MCF 10A (cell line): ENCODE measurements at regions not wholly inside any gene's neighbourhood (a gene's known extent, or its start where the extent isn't known, plus 50 kb on each side); places are given as distances from the start of the nearest gene placed in this dataset.

Experiments
- BruUV-seq: library from RNA; stranded (reverse); fragments of 400-500 nt; replicated peaks from 2 replicates; lab custom pipeline; 2021; lab: Mats Ljungman, UMichigan
- CTCF ChIA-PET: fragments of 300-600 bp; sonication (Branson Sonifier 250); formaldehyde crosslinking; extraction: SDS; loops from one replicate; lab custom pipeline; 2021; ENCODE audit warnings: antibody characterized with exemption, inconsistent platforms; lab: Yijun Ruan, JAX
- POLR2A ChIA-PET: fragments of 300-600, 350-650 bp; sonication (Branson Sonifier 250); formaldehyde crosslinking; extraction: SDS; loops from one replicate; lab custom pipeline; 2020; ENCODE audit warnings: antibody characterized with exemption, inconsistent platforms; lab: Yijun Ruan, JAX
- DNase-seq: peaks from one replicate; pipeline ENCODE4 v3.0.0-alpha.2; 2018; ENCODE audit not compliant: unreplicated experiment
- H3K27ac Mint-ChIP-seq: one replicate; pipeline ENCODE4 v1.8.0; 2022; ENCODE audit warnings: mild to moderate bottlenecking, low read depth, mixed read lengths; ENCODE audit not compliant: unreplicated experiment
- H3K27me3 Mint-ChIP-seq: one replicate; pipeline ENCODE4 v1.8.0; 2022; ENCODE audit warnings: mixed read lengths; ENCODE audit not compliant: insufficient read depth, unreplicated experiment
- H3K36me3 Mint-ChIP-seq: one replicate; pipeline ENCODE4 v1.8.0; 2022; ENCODE audit warnings: mild to moderate bottlenecking, moderate library complexity, mixed read lengths; ENCODE audit not compliant: insufficient read depth, unreplicated experiment
- H3K4me1 Mint-ChIP-seq: one replicate; pipeline ENCODE4 v1.8.0; 2022; ENCODE audit warnings: mixed read lengths; ENCODE audit not compliant: insufficient read depth, unreplicated experiment
- H3K4me3 Mint-ChIP-seq: one replicate; pipeline ENCODE4 v1.8.0; 2022; ENCODE audit warnings: mild to moderate bottlenecking, moderate library complexity, mixed read lengths; ENCODE audit not compliant: unreplicated experiment
- H3K9me3 Mint-ChIP-seq: one replicate; pipeline ENCODE4 v1.8.0; 2022; ENCODE audit warnings: mixed read lengths; ENCODE audit not compliant: unreplicated experiment
- intact Hi-C: fragments of 100-400 bp; cut with micrococcal nuclease; formaldehyde crosslinking; loops from 2 replicates; pipeline ENCODE4 v1.14.1; 2022
- TF ChIP-seq, protein P1 (sequence below): fragments of 200-600 bp; IDR thresholded peaks from one replicate; pipeline ENCODE4 v1.8.0; 2022; ENCODE audit warnings: antibody characterized with exemption, mild to moderate bottlenecking; ENCODE audit not compliant: unreplicated experiment

DNA sequence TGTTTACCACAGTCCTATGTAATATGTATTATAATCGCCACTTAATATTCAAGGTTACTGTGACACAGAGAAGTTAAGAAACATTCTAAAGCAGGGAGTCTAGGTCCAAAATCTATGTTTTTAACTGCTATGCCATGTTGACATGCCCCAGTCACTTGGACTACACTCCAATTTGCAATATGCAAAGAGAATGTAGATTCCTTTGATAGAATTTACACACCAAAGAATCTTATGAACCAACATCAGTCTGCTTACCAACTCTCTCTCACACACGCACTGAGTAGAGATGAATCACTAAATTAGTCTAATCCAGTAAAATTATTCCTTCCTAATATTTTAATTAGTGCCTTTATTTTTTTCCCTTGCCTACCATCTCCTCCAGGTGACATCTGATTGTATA, 266.2 kb downstream of the OLFM3 start:
- ChIA-PET CTCF (interaction anchor here (0.6 kb wide), 1 partner anchor 163 kb away, joined by 3 read pairs; no protein-coding TSS in a partner anchor), POLR2A (no interaction called here)
- no peaks in the 10 kb centered on the region for H3K36me3 Mint-ChIP-seq
- BruUV-seq = no TSS peak
- H3K27ac Mint-ChIP-seq = no peak overlapping the region
- H3K9me3 Mint-ChIP-seq = no peaks in the 10 kb centered on the region
- no peak for DNase-seq
- peaks cover 31% of the 10 kb centered on the region for H3K27me3 Mint-ChIP-seq
- no peak overlapping the region for H3K4me3 Mint-ChIP-seq
- TF ChIP-seq, protein P1, sequence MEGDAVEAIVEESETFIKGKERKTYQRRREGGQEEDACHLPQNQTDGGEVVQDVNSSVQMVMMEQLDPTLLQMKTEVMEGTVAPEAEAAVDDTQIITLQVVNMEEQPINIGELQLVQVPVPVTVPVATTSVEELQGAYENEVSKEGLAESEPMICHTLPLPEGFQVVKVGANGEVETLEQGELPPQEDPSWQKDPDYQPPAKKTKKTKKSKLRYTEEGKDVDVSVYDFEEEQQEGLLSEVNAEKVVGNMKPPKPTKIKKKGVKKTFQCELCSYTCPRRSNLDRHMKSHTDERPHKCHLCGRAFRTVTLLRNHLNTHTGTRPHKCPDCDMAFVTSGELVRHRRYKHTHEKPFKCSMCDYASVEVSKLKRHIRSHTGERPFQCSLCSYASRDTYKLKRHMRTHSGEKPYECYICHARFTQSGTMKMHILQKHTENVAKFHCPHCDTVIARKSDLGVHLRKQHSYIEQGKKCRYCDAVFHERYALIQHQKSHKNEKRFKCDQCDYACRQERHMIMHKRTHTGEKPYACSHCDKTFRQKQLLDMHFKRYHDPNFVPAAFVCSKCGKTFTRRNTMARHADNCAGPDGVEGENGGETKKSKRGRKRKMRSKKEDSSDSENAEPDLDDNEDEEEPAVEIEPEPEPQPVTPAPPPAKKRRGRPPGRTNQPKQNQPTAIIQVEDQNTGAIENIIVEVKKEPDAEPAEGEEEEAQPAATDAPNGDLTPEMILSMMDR = no peak
- intact Hi-C loops = no loop called here
- no peaks in the 10 kb centered on the region for H3K4me1 Mint-ChIP-seq

DNA sequence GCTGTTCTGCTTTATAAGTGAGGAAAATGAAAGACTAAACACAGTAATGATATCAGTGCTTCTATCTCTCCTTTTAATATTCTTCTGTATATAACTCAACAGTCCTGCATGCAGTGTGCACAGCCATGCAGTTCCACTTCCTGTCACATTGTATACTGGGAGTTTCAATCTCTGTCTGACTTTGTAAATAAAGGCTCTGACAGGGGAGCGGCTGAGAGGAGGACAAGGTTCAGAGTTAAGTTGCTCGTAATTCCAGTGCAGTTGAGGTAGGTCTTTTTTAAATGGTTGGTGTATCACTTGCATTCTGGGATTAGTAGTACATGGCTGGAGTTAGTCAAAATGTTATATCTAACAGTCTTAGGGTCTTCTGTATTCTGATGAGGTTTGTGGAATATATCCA, 264.5 kb downstream of the OLFM3 start:
- no peaks in the 10 kb centered on the region for H3K9me3 Mint-ChIP-seq
- intact Hi-C loops = no loop called here
- DNase-seq = no peak
- TF ChIP-seq, protein P1 = no peak
- peaks cover 25% of the 10 kb centered on the region for H3K27me3 Mint-ChIP-seq
- ChIA-PET CTCF (no interaction called here), POLR2A (no interaction called here)
- H3K27ac Mint-ChIP-seq = no peak overlapping the region
- no peaks in the 10 kb centered on the region for H3K36me3 Mint-ChIP-seq
- no TSS peak for BruUV-seq
- no peak overlapping the region for H3K4me3 Mint-ChIP-seq
- no peaks in the 10 kb centered on the region for H3K4me1 Mint-ChIP-seq

DNA sequence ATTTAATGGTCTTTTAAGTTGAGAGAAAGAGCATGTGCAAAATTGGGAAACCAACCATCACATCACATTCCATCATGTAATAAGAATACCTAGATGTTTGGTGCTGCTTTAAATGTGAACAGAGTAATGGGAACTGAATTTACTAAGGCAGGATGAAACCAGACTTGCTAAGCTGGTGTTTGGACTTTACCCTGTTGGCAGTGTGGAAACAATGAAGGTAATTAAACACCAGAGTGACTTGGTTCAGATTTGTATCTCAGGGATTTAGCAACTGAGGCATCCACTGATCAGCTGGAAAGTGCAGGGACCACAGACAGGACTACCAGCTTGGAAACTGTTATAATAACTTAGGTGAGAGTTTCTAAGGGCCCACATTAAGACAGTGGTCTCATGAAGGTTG, 263.4 kb downstream of the OLFM3 start:
- Mint-ChIP-seq H3K4me1 (peaks cover 6% of the 10 kb centered on the region), H3K36me3 (no peaks in the 10 kb centered on the region), H3K4me3 (no peak overlapping the region), H3K27me3 (peaks cover 14% of the 10 kb centered on the region), H3K27ac (no peak overlapping the region), H3K9me3 (no peaks in the 10 kb centered on the region)
- BruUV-seq = no TSS peak
- ChIA-PET POLR2A (no interaction called here), CTCF (interaction anchor here (0.7 kb wide), 1 partner anchor 31 kb away, joined by 4 read pairs; no protein-coding TSS in a partner anchor)
- no peak for DNase-seq
- intact Hi-C loops = no loop called here
- TF ChIP-seq, protein P1 = no peak

DNA sequence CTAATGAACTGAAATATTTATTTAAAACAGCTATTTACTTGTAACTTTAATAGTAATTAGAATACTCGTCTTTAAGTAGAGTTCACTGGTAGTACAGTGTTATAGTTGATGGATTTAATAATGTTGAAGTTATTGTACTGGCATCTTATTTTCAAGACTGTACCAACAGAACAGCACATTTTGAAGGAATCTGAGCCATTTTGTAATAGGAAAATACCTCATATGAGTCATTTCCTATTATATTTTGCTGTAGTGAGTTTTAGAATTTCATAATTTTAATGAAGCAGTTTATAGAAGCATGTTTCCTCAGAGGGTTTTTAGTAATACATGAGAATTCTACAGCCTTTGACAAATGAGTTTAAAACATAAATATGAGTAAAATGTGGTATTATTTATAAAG, 258.3 kb downstream of the OLFM3 start:
- DNase-seq = peak; percentile 62
- no TSS peak for BruUV-seq
- CTCF ChIA-PET = no interaction called here

More for the DNA sequence above, 258.3 kb downstream of the OLFM3 start:
- TF ChIP-seq, protein P1 = no peak
- Mint-ChIP-seq H3K36me3 (no peaks in the 10 kb centered on the region), H3K4me3 (no peak overlapping the region), H3K27ac (no peak overlapping the region), H3K9me3 (no peaks in the 10 kb centered on the region), H3K27me3 (no peaks in the 10 kb centered on the region), H3K4me1 (peaks cover 12% of the 10 kb centered on the region)
- intact Hi-C loops = no loop called here
- POLR2A ChIA-PET = no interaction called here
